ENCODE measurements at regions not wholly inside any gene's neighbourhood (a gene's known extent, or its start where the extent isn't known, plus 50 kb on each side); places are given as distances from the start of the nearest gene placed in this dataset.

GRCh38 chrX:83077606-83078005 lies 430.5 kb upstream of the POU3F4 start:
- Mint-ChIP-seq H3K27me3 (ENCODE audit: low read depth, unreplicated experiment) (no peaks in the 10 kb centered on the region), H3K9me3 (ENCODE audit: unreplicated experiment) (no peaks in the 10 kb centered on the region), H3K27ac (ENCODE audit: unreplicated experiment) (no peak overlapping the region), H3K4me3 (ENCODE audit: unreplicated experiment) (no peak overlapping the region), H3K36me3 (ENCODE audit: low read depth, unreplicated experiment) (no peaks in the 10 kb centered on the region), H3K4me1 (ENCODE audit: low read depth, unreplicated experiment) (no peaks in the 10 kb centered on the region)
- Histone ChIP-seq H3K9ac (ENCODE audit: low read length) (no peak overlapping the region), H3K4me1 (ENCODE audit: insufficient read depth, low read length) (no peaks in the 10 kb centered on the region), H3K9me3 (ENCODE audit: insufficient read depth, low read depth, low read length) (no peaks in the 10 kb centered on the region), H3K27ac (ENCODE audit: low read depth, low read length) (no peak overlapping the region), H2AFZ (ENCODE audit: low read depth, low read length) (no peak overlapping the region), H3K27me3 (ENCODE audit: insufficient read depth, low read length) (no peaks in the 10 kb centered on the region), H3K36me3 (ENCODE audit: insufficient read depth, low read length) (no peaks in the 10 kb centered on the region), H3K79me2 (ENCODE audit: insufficient read depth, low read length) (no peaks in the 10 kb centered on the region), H3K4me3 (ENCODE audit: insufficient read depth, low read depth, low read length) (no peak overlapping the region), H4K20me1 (ENCODE audit: insufficient read depth, low read length) (no peaks in the 10 kb centered on the region), H3K4me2 (ENCODE audit: low read length) (no peak overlapping the region)
- DNase-seq (ENCODE audit: low read depth) = no peak
- TF ChIP-seq CTCF (IDR thresholded peaks at IDR 0.05; ENCODE audit: insufficient read depth, low read depth, low read length) = no peak
- TF ChIP-seq EZH2 (IDR thresholded peaks at IDR 0.05; ENCODE audit: insufficient read depth, low read length) = no peak
- FAIRE-seq = no peak

GRCh38 chrX:83101961-83102360 lies 406.1 kb upstream of the POU3F4 start:
- TF ChIP-seq CTCF (IDR thresholded peaks at IDR 0.05; ENCODE audit: insufficient read depth, low read depth, low read length) (no peak), EZH2 (IDR thresholded peaks at IDR 0.05; ENCODE audit: insufficient read depth, low read length) (no peak)
- FAIRE-seq (no peak), DNase-seq (ENCODE audit: low read depth) (no peak)
- Histone ChIP-seq H3K4me2 (ENCODE audit: low read length) (no peak overlapping the region), H4K20me1 (ENCODE audit: insufficient read depth, low read length) (no peaks in the 10 kb centered on the region), H2AFZ (ENCODE audit: low read depth, low read length) (no peak overlapping the region), H3K79me2 (ENCODE audit: insufficient read depth, low read length) (no peaks in the 10 kb centered on the region), H3K9ac (ENCODE audit: low read length) (no peak overlapping the region), H3K36me3 (ENCODE audit: insufficient read depth, low read length) (no peaks in the 10 kb centered on the region), H3K27ac (ENCODE audit: low read depth, low read length) (no peak overlapping the region), H3K27me3 (ENCODE audit: insufficient read depth, low read length) (no peaks in the 10 kb centered on the region), H3K4me1 (ENCODE audit: insufficient read depth, low read length) (no peaks in the 10 kb centered on the region), H3K4me3 (ENCODE audit: insufficient read depth, low read depth, low read length) (no peak overlapping the region), H3K9me3 (ENCODE audit: insufficient read depth, low read depth, low read length) (no peaks in the 10 kb centered on the region)
- H3K27me3 Mint-ChIP-seq (ENCODE audit: low read depth, unreplicated experiment) = no peaks in the 10 kb centered on the region
- H3K27ac Mint-ChIP-seq (ENCODE audit: unreplicated experiment) = no peak overlapping the region
- no peaks in the 10 kb centered on the region for H3K4me1 Mint-ChIP-seq (ENCODE audit: low read depth, unreplicated experiment)
- H3K9me3 Mint-ChIP-seq (ENCODE audit: unreplicated experiment) = no peaks in the 10 kb centered on the region
- H3K36me3 Mint-ChIP-seq (ENCODE audit: low read depth, unreplicated experiment) = no peaks in the 10 kb centered on the region
- H3K4me3 Mint-ChIP-seq (ENCODE audit: unreplicated experiment) = no peak overlapping the region

DNA sequence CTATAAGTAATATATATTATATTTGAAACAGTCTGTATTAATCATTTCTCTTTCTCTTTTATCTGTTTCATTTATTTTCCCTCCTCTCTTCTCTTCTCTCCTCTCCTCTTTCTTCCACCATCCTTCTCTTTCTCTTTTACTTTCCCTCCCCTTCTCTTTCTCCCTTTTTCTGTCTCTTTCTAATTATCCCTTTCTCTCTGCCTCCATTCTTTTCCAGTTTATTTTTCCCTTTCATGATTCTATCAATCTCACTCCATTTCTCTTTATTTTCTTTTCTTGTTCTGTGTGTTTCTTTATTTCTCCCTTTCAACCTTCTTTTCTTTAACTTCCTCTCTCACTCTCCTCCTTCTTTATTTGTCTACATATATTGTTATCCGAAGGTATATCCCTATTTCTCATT lies 399.8 kb upstream of the POU3F4 start:
- H3K9me3 Mint-ChIP-seq (ENCODE audit: unreplicated experiment) = no peaks in the 10 kb centered on the region
- Histone ChIP-seq H3K4me3 (ENCODE audit: insufficient read depth, low read depth, low read length) (no peak overlapping the region), H3K36me3 (ENCODE audit: insufficient read depth, low read length) (no peaks in the 10 kb centered on the region), H3K4me1 (ENCODE audit: insufficient read depth, low read length) (no peaks in the 10 kb centered on the region), H3K9me3 (ENCODE audit: insufficient read depth, low read depth, low read length) (no peaks in the 10 kb centered on the region), H3K27ac (ENCODE audit: low read depth, low read length) (no peak overlapping the region), H2AFZ (ENCODE audit: low read depth, low read length) (no peak overlapping the region), H3K79me2 (ENCODE audit: insufficient read depth, low read length) (no peaks in the 10 kb centered on the region), H3K4me2 (ENCODE audit: low read length) (no peak overlapping the region), H3K9ac (ENCODE audit: low read length) (no peak overlapping the region), H4K20me1 (ENCODE audit: insufficient read depth, low read length) (no peaks in the 10 kb centered on the region), H3K27me3 (ENCODE audit: insufficient read depth, low read length) (no peaks in the 10 kb centered on the region)
- no peak for DNase-seq (ENCODE audit: low read depth)
- no peaks in the 10 kb centered on the region for H3K4me1 Mint-ChIP-seq (ENCODE audit: low read depth, unreplicated experiment)
- no peak overlapping the region for H3K27ac Mint-ChIP-seq (ENCODE audit: unreplicated experiment)
- no peak for FAIRE-seq
- TF ChIP-seq EZH2 (IDR thresholded peaks at IDR 0.05; ENCODE audit: insufficient read depth, low read length) (no peak), CTCF (IDR thresholded peaks at IDR 0.05; ENCODE audit: insufficient read depth, low read depth, low read length) (no peak)
- H3K36me3 Mint-ChIP-seq (ENCODE audit: low read depth, unreplicated experiment) = no peaks in the 10 kb centered on the region
- H3K27me3 Mint-ChIP-seq (ENCODE audit: low read depth, unreplicated experiment) = no peaks in the 10 kb centered on the region
- no peak overlapping the region for H3K4me3 Mint-ChIP-seq (ENCODE audit: unreplicated experiment)
